ENCODE measurements at regions not wholly inside any gene's neighbourhood (a gene's known extent, or its start where the extent isn't known, plus 50 kb on each side); places are given as distances from the start of the nearest gene placed in this dataset.
A peak's percentile ranks its signal among the peaks of the same experiment; 100 is the strongest.

DNA sequence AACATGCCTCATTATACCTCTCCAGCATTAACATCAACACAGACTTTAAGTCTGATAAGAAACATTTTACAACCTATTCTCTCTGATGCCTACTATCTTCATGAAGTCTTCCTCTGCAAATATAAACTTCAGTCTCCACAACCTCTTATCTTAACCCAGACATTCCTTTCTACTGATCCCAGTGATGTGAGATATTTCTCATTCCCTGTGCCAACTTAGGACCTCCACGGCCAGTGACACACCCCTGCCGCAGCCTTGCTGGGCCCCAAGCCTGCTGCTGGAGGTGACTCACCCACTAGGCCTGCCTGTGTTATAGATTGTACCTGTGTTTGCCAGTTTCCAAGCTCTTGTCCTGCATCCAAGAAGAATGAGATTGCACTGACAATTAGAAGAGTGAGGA, 734.5 kb upstream of the CADM2 start (continued):
- TF ChIP-seq SNIP1 (IDR thresholded peaks at IDR 0.05; ENCODE audit: low read depth): no peak
- no peak for TF ChIP-seq FIP1L1 (IDR thresholded peaks at IDR 0.05; ENCODE audit: low read depth, low read length, poor library complexity, severe bottlenecking)
- TF ChIP-seq MTF1 (CRISPR knock-in tag; IDR thresholded peaks at IDR 0.05; ENCODE audit: borderline replicate concordance): no peak
- TF ChIP-seq ARID2 (IDR thresholded peaks at IDR 0.05): no peak
- TF ChIP-seq PPARD (CRISPR knock-in tag; IDR thresholded peaks at IDR 0.05): no peak
- TF ChIP-seq EP300 (IDR thresholded peaks at IDR 0.05; ENCODE audit: low read length): peak; percentile 28; the same call in 1 of the 2 replicates
- TF ChIP-seq, protein P1, sequence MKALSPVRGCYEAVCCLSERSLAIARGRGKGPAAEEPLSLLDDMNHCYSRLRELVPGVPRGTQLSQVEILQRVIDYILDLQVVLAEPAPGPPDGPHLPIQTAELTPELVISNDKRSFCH (CRISPR knock-in tag; IDR thresholded peaks at IDR 0.05): no peak
- TF ChIP-seq, protein P1 (tag; IDR thresholded peaks at IDR 0.05): no peak
- peak; percentile 70 for TF ChIP-seq TEAD4 (IDR thresholded peaks at IDR 0.05; ENCODE audit: low read length)
- TF ChIP-seq TEAD4 (CRISPR knock-in tag; IDR thresholded peaks at IDR 0.05; ENCODE audit: borderline replicate concordance): no peak
- no peak for TF ChIP-seq SP2 (IDR thresholded peaks at IDR 0.05; ENCODE audit: extremely low read depth, low read depth, low read length, poor library complexity, severe bottlenecking)
- TF ChIP-seq LCOR (CRISPR knock-in tag; IDR thresholded peaks at IDR 0.05): no peak
- no peak for TF ChIP-seq CBX2 (IDR thresholded peaks at IDR 0.05; ENCODE audit: insufficient read depth, low read length, poor library complexity, severe bottlenecking)
- no peak for TF ChIP-seq PTTG1 (tag; IDR thresholded peaks at IDR 0.05; ENCODE audit: low read depth)
- no peak for TF ChIP-seq TRIM28 (IDR thresholded peaks at IDR 0.05)
- TF ChIP-seq, protein P2, sequence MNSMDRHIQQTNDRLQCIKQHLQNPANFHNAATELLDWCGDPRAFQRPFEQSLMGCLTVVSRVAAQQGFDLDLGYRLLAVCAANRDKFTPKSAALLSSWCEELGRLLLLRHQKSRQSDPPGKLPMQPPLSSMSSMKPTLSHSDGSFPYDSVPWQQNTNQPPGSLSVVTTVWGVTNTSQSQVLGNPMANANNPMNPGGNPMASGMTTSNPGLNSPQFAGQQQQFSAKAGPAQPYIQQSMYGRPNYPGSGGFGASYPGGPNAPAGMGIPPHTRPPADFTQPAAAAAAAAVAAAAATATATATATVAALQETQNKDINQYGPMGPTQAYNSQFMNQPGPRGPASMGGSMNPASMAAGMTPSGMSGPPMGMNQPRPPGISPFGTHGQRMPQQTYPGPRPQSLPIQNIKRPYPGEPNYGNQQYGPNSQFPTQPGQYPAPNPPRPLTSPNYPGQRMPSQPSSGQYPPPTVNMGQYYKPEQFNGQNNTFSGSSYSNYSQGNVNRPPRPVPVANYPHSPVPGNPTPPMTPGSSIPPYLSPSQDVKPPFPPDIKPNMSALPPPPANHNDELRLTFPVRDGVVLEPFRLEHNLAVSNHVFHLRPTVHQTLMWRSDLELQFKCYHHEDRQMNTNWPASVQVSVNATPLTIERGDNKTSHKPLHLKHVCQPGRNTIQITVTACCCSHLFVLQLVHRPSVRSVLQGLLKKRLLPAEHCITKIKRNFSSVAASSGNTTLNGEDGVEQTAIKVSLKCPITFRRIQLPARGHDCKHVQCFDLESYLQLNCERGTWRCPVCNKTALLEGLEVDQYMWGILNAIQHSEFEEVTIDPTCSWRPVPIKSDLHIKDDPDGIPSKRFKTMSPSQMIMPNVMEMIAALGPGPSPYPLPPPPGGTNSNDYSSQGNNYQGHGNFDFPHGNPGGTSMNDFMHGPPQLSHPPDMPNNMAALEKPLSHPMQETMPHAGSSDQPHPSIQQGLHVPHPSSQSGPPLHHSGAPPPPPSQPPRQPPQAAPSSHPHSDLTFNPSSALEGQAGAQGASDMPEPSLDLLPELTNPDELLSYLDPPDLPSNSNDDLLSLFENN (IDR thresholded peaks at IDR 0.05; ENCODE audit: low read depth in 2 of 2, low read length in 2 of 2): no peak
- no peak for TF ChIP-seq KLF16 (IDR thresholded peaks at IDR 0.05)
- TF ChIP-seq GTF2E2 (tag; IDR thresholded peaks at IDR 0.05): no peak
- TF ChIP-seq CBX1 (IDR thresholded peaks at IDR 0.05; ENCODE audit: low read depth): no peak
- no peak for TF ChIP-seq MEF2D (tag; conservative IDR thresholded peaks at IDR 0.05; ENCODE audit: low read depth)
- TF ChIP-seq KLF6 (CRISPR knock-in tag; IDR thresholded peaks at IDR 0.05; ENCODE audit: borderline replicate concordance): no peak
- TF ChIP-seq, protein P3, sequence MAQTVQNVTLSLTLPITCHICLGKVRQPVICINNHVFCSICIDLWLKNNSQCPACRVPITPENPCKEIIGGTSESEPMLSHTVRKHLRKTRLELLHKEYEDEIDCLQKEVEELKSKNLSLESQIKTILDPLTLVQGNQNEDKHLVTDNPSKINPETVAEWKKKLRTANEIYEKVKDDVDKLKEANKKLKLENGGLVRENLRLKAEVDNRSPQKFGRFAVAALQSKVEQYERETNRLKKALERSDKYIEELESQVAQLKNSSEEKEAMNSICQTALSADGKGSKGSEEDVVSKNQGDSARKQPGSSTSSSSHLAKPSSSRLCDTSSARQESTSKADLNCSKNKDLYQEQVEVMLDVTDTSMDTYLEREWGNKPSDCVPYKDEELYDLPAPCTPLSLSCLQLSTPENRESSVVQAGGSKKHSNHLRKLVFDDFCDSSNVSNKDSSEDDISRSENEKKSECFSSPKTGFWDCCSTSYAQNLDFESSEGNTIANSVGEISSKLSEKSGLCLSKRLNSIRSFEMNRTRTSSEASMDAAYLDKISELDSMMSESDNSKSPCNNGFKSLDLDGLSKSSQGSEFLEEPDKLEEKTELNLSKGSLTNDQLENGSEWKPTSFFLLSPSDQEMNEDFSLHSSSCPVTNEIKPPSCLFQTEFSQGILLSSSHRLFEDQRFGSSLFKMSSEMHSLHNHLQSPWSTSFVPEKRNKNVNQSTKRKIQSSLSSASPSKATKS (CRISPR knock-in tag; IDR thresholded peaks at IDR 0.05): no peak
- no peak for TF ChIP-seq SLC30A9 (CRISPR knock-in tag; IDR thresholded peaks at IDR 0.05)
- TF ChIP-seq BRD9 (IDR thresholded peaks at IDR 0.05; ENCODE audit: low read depth, partially characterized antibody): no peak
- TF ChIP-seq JUND (IDR thresholded peaks at IDR 0.05; ENCODE audit: borderline replicate concordance, low read depth, low read length): peak; percentile 60
- peak; percentile 18; the same call in 1 of the 3 replicates for TF ChIP-seq JUND (tag; IDR thresholded peaks at IDR 0.05; ENCODE audit: borderline replicate concordance, low read depth, low read length)

Data from K562 (cell line).